Fibroblast of mammary gland (primary cell): ENCODE measurements at regions not wholly inside any gene's neighbourhood (a gene's known extent, or its start where the extent isn't known, plus 50 kb on each side); places are given as distances from the start of the nearest gene placed in this dataset.

ENCODE experiments used
- DNase-seq: peaks from one replicate; pipeline ENCODE4 v3.0.0-alpha.2; 2010; ENCODE audit warnings: low read depth
- H3K4me3 ChIP-seq: 2 replicates; pipeline ENCODE4 v1.5.1; 2011; ENCODE audit warnings: low read depth, mild to moderate bottlenecking, low read length, moderate library complexity; ENCODE audit not compliant: control insufficient read depth
- CTCF ChIP-seq: conservative IDR thresholded peaks from 2 replicates; pipeline ENCODE4 v1.5.1; 2011; ENCODE audit warnings: low read depth, low read length, inconsistent platforms; ENCODE audit not compliant: control insufficient read depth, insufficient read depth

- no peak for DNase-seq
- H3K4me3 ChIP-seq = no peak overlapping the region
- no peak for TF ChIP-seq CTCF
Observed at GRCh38 chr2:2932189-2932588, 445.4 kb downstream of the EIPR1 start.

DNA sequence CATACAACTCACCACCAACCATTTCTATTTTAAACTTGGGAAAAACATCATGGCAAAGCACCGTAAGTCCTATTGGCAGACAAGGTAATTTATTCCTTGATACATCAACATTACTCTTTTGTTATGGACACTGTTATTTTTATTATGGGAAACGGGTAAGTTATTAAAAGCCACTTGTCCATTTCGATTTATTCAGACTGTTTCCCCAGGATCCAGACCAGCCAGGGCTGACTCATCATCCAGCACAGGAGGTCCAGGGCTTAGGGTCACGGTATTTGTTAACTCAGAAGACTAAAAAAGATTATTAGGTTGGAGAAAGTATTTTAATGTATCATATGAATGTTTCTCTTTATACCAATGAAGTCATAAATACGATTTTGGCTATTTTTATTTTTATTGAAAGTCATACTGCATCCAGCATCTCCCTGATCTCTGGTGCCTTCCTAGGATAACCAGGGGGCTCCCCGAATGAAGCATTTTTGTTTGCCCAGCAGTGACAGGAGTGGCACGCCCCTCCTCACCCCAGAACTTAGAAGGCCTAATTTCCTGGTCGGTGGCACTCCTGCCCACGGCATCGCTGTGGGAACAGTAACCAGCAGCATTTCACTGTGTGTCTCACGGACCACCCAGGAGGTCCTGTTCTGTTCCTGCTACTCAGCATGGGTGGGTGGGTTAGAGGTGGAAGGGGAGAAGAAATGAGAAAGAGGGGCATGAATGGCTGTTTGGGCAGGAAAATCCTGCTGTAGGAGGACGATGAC lies 446.1 kb downstream of the EIPR1 start:
- no peak for TF ChIP-seq CTCF
- no peak overlapping the region for H3K4me3 ChIP-seq
- no peak for DNase-seq

DNA sequence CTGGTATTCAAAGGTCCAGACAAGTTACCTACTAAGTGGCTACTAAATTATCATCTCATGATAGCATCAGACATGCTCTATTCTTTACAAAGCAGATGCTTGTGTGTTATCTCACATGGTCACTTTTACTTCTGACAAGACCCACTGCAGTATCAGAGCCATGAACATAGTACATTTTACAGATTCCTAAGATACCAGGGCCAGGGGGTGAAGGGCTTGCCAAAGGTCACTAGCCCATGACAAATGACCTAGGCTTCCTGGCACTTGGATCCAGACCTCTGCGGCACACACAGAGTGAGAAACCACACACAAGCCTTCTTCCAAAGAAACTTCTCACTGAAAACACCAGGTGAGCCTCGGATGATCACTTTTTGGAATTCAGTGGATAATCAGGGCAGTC lies 446.8 kb downstream of the EIPR1 start:
- no peak for TF ChIP-seq CTCF
- no peak for DNase-seq
- no peak overlapping the region for H3K4me3 ChIP-seq

DNA sequence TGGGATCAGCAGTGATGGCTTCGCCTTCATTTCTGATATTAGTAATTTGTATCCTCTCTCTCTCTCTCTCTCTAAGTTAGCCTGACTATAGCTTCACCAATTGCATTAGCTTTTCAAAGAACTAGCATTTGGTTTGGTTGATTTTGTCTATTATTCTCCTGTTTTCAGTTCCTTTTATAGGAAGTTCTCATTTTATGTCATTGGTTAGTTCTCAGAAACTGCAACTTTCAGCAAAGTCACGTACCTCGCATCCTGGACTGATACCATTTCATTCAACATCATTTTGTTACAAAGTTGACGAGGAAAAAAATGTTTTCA lies 450.8 kb downstream of the EIPR1 start:
- DNase-seq = no peak
- no peak overlapping the region for H3K4me3 ChIP-seq

DNA sequence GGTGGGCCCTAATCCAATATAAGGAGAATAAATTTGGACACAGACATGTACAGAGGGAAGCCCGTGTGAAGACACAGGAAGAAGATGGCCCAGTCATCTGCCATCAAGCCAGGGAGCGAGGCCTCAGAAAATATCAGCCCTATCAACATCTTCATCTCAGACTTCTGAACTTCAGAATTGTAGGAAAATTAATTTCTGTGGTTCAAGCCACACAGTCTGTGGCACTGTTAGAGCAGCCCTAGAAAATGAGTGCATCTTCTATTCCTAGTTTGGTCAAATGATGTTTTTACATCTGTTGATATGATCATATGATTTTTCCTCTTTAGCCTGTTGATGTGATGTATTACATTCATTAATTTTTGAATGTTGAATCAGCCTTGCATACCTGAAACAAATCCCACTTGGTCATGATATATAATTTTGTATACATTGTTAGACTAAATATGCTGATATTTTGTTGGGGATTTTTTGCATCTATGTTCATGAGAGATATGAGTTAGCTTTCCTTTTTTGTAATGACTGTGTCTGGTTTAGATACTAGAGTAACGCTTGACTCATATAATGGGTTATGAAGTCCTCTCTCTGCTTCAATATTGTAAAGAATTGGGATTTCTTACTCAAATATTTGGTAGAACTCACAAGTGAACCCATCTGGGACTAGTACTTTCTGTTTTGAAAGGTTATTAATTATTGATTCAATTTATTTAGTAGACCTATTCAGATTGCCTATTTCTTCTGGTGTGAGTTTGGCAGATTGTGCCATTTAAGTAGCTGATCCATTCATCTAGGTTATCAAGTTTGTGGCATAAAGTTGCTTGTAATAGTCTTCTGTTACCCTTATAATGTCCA lies 451.4 kb downstream of the EIPR1 start:
- TF ChIP-seq CTCF = no peak
- DNase-seq = no peak
- no peak overlapping the region for H3K4me3 ChIP-seq

More for the DNA sequence above, 450.8 kb downstream of the EIPR1 start:
- no peak for TF ChIP-seq CTCF

GRCh38 chr2:2922156-2922555 lies 455.5 kb downstream of the EIPR1 start:
- DNase-seq = no peak
- TF ChIP-seq CTCF = no peak
- H3K4me3 ChIP-seq = no peak overlapping the region
